Glutamatergic neuron (in vitro differentiated cells): ENCODE measurements at regions not wholly inside any gene's neighbourhood (a gene's known extent, or its start where the extent isn't known, plus 50 kb on each side); places are given as distances from the start of the nearest gene placed in this dataset.
"Not testable (repeated sequence)": the region's sequence is repeated elsewhere in the genome, so short reads cannot be mapped to it uniquely, and the experiment has no call there.

Source experiments
- DNase-seq: peaks from one replicate; pipeline ENCODE4 v3.0.0; 2022
- H3K27ac Mint-ChIP-seq: one replicate; pipeline ENCODE4 v1.8.0; 2020; ENCODE audit warnings: mild to moderate bottlenecking, mixed read lengths, inconsistent platforms; ENCODE audit not compliant: unreplicated experiment
- H3K27me3 Mint-ChIP-seq: one replicate; pipeline ENCODE4 v1.8.0; 2020; ENCODE audit warnings: mild to moderate bottlenecking, moderate library complexity, mixed read lengths, inconsistent platforms; ENCODE audit not compliant: unreplicated experiment
- H3K36me3 Mint-ChIP-seq: one replicate; pipeline ENCODE4 v1.8.0; 2020; ENCODE audit warnings: mild to moderate bottlenecking, mixed read lengths, inconsistent platforms; ENCODE audit not compliant: unreplicated experiment
- H3K4me1 Mint-ChIP-seq: one replicate; pipeline ENCODE4 v1.8.0; 2020; ENCODE audit warnings: mild to moderate bottlenecking, low read depth, mixed read lengths, inconsistent platforms; ENCODE audit not compliant: unreplicated experiment
- H3K4me3 Mint-ChIP-seq: one replicate; pipeline ENCODE4 v1.8.0; 2020; ENCODE audit warnings: mild to moderate bottlenecking, mixed read lengths, inconsistent platforms; ENCODE audit not compliant: unreplicated experiment
- H3K9me3 Mint-ChIP-seq: one replicate; pipeline ENCODE4 v1.8.0; 2020; ENCODE audit warnings: mild to moderate bottlenecking, moderate library complexity, mixed read lengths, inconsistent platforms; ENCODE audit not compliant: unreplicated experiment
- TF ChIP-seq, protein P1 (sequence below): fragments of 200-600 bp; sonication (generic); IDR thresholded peaks from one replicate; pipeline ENCODE4 v1.5.0; 2021; ENCODE audit not compliant: partially characterized antibody, unreplicated experiment

DNA sequence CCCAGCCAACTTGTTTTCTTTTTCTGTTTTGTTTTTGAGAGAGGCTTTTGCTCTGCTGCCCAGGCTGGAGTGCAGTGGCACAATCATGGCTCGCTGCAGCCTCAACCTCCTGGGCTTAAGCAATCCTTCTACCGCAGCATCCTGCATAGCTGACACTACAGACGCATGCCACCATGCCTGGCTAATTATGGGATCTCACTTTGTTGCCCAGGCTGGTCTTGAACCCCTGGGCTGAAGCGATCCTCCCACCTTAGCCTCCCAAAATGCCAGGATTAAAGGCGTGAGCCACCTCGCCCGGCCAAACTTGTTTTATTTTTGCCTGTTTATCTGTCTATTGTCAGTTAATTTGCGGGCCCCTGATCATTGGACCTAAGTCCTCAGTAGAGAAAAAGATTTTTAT, 61.6 kb upstream of the MSH6 start:
- TF ChIP-seq, protein P1, sequence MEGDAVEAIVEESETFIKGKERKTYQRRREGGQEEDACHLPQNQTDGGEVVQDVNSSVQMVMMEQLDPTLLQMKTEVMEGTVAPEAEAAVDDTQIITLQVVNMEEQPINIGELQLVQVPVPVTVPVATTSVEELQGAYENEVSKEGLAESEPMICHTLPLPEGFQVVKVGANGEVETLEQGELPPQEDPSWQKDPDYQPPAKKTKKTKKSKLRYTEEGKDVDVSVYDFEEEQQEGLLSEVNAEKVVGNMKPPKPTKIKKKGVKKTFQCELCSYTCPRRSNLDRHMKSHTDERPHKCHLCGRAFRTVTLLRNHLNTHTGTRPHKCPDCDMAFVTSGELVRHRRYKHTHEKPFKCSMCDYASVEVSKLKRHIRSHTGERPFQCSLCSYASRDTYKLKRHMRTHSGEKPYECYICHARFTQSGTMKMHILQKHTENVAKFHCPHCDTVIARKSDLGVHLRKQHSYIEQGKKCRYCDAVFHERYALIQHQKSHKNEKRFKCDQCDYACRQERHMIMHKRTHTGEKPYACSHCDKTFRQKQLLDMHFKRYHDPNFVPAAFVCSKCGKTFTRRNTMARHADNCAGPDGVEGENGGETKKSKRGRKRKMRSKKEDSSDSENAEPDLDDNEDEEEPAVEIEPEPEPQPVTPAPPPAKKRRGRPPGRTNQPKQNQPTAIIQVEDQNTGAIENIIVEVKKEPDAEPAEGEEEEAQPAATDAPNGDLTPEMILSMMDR: no peak
- no peak for DNase-seq
- H3K4me3 Mint-ChIP-seq: no peak overlapping the region
- peaks cover 3% of the 10 kb centered on the region for H3K27me3 Mint-ChIP-seq
- peaks cover 4% of the 10 kb centered on the region for H3K4me1 Mint-ChIP-seq
- peaks cover 4% of the 10 kb centered on the region for H3K36me3 Mint-ChIP-seq
- H3K9me3 Mint-ChIP-seq: peaks cover 7% of the 10 kb centered on the region
- peak overlapping the region; percentile 73 for H3K27ac Mint-ChIP-seq

DNA sequence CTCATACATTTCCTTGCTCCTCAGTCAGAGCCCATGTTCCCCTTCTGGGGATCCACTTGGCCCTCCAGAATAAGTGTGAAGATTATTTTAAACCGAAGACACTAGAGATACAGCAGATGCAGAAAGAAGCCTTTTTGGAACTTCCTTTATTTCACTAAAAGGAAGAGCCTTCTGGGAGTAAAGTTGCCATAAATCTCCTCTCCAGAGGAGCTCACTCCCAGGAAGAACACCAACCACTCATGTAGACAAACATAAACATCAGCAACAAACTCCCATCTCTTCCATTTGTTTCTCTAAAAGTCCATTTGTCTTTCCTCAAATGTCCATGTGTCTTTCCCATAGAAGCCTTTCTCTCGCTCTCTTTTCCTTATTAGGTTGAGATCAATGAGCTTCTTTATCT, 62.4 kb upstream of the MSH6 start:
- H3K27ac Mint-ChIP-seq: no peak overlapping the region
- no peak for DNase-seq
- TF ChIP-seq, protein P1: no peak
- H3K4me1 Mint-ChIP-seq: peaks cover 4% of the 10 kb centered on the region
- H3K36me3 Mint-ChIP-seq: peaks cover 4% of the 10 kb centered on the region
- no peak overlapping the region for H3K4me3 Mint-ChIP-seq
- H3K27me3 Mint-ChIP-seq: peaks cover 3% of the 10 kb centered on the region
- H3K9me3 Mint-ChIP-seq: peaks cover 7% of the 10 kb centered on the region

DNA sequence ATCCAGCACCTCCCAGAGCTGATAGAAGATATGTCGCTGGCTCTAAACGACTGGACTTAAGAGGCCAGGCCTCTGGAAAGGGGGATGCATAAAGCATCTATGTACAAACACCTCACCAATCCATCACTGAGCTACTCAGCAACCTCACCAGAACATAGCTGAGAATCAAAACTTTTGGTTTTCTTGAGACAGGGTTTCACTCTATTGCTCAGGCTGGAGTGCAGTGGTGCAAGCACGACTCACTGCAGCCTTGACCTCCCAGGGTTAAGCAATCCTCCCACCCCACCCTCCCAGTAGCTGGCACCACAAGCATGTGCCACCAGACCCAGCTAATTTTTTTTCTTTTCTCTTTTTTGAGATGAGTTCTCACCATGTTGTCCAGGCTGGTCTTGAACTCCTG, 62.9 kb upstream of the MSH6 start:
- H3K36me3 Mint-ChIP-seq: peaks cover 4% of the 10 kb centered on the region
- H3K9me3 Mint-ChIP-seq: peaks cover 7% of the 10 kb centered on the region
- TF ChIP-seq, protein P1: no peak
- H3K27ac Mint-ChIP-seq: no peak overlapping the region
- H3K4me1 Mint-ChIP-seq: peaks cover 4% of the 10 kb centered on the region
- DNase-seq: no peak
- H3K4me3 Mint-ChIP-seq: no peak overlapping the region
- peaks cover 3% of the 10 kb centered on the region for H3K27me3 Mint-ChIP-seq

DNA sequence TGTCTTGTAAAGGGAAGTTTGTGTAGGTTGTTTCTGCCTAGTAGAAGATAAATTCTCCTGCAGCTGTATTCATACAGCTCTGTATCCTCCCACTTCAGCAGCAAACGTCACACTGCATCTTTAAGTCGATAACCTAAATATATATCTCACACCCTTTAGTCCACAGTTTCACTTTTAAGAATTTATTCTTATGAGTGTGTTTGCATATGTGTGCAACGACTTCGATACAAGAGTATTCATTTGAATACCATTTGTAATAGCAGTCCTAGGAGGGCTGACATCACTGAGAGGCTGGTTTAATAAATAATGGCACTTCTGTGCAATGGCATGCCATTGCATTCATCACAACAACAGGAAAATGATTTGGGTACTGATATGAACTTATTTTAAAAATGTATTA, 63.8 kb upstream of the MSH6 start:
- H3K27me3 Mint-ChIP-seq: peaks cover 3% of the 10 kb centered on the region
- H3K9me3 Mint-ChIP-seq: peaks cover 7% of the 10 kb centered on the region
- peaks cover 4% of the 10 kb centered on the region for H3K4me1 Mint-ChIP-seq
- TF ChIP-seq, protein P1: no peak
- no peak overlapping the region for H3K4me3 Mint-ChIP-seq
- no peak overlapping the region for H3K27ac Mint-ChIP-seq
- H3K36me3 Mint-ChIP-seq: peaks cover 4% of the 10 kb centered on the region
- DNase-seq: no peak

DNA sequence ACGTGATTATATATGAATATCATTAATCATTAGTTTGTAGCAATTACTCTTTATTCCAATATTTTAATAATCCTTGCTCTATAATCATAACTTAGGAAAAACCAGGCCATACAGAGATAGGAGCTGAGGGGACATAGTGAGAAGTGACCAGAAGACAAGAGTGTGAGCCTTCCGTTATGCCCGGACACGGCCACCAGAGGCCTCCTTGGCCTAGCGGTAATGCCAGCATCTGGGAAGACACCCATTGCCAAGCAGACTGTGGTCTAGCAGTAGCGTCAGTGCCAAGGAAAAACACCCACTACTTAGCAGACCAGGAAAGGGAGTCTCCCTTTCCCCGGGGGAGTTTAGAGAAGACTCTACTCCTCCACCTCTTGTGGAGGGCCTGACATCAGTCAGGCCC, 66.6 kb upstream of the MSH6 start:
- H3K36me3 Mint-ChIP-seq, H3K4me1 Mint-ChIP-seq, DNase-seq, H3K9me3 Mint-ChIP-seq, H3K4me3 Mint-ChIP-seq, H3K27ac Mint-ChIP-seq, H3K27me3 Mint-ChIP-seq: not testable (repeated sequence)

DNA sequence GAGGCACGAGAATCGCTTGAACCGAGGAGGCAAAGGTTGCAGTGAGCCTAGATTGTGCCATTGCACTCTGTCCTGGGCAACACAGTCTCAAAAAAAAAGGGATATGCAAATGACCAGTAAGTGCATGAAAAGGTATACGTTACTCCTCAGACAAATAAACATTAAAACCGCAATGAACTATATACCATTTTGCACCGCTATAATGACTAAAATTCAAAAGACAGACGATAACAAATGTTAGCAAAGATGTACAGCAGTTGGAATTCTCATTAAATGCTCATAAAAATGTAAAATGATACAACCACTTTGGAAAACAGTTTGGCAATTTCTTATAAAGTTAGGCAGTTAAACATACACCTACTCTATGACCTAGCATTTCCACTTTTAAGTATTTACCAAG, 67.4 kb upstream of the MSH6 start:
- DNase-seq: no peak
- H3K36me3 Mint-ChIP-seq: peaks cover 4% of the 10 kb centered on the region
- H3K27me3 Mint-ChIP-seq: peaks cover 3% of the 10 kb centered on the region
- H3K9me3 Mint-ChIP-seq: peaks cover 2% of the 10 kb centered on the region
- no peak overlapping the region for H3K4me3 Mint-ChIP-seq
- no peak overlapping the region for H3K27ac Mint-ChIP-seq
- H3K4me1 Mint-ChIP-seq: no peaks in the 10 kb centered on the region
- TF ChIP-seq, protein P1: no peak
